AG08396 (cell line): ENCODE measurements at regions not wholly inside any gene's neighbourhood (a gene's known extent, or its start where the extent isn't known, plus 50 kb on each side); places are given as distances from the start of the nearest gene placed in this dataset.

Source experiments
- DNase-seq: peaks from one replicate; pipeline ENCODE4 v3.0.0; 2012; ENCODE audit warnings: low spot score, mixed read lengths

DNA sequence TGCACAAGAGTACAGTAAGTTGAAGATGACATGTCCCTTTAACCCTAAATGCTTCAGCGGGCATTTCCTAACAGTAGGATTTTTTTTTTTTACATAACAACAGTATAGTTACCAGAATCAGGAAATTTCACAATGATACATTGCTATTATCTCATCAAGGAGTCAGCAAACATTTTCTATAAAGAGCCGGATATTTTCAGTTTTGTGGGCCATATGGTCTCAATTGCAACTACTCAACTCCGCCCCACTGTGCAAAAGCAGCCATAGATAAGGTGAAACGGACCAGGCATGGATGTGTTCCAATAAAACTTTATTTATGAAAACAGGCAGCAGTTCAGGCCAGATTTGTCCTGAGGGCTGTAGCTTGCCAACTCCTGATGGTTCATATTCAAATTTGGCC lies 130.6 kb downstream of the SMAD6 start:
- no peak for DNase-seq

GRCh38 chr15:66833371-66833770 lies 131.3 kb downstream of the SMAD6 start:
- no peak for DNase-seq

- no peak for DNase-seq
Observed at GRCh38 chr15:66833803-66834202, 131.8 kb downstream of the SMAD6 start.

- peak; percentile 7 for DNase-seq
Observed at GRCh38 chr15:66834881-66835878, 133.1 kb downstream of the SMAD6 start.

DNA sequence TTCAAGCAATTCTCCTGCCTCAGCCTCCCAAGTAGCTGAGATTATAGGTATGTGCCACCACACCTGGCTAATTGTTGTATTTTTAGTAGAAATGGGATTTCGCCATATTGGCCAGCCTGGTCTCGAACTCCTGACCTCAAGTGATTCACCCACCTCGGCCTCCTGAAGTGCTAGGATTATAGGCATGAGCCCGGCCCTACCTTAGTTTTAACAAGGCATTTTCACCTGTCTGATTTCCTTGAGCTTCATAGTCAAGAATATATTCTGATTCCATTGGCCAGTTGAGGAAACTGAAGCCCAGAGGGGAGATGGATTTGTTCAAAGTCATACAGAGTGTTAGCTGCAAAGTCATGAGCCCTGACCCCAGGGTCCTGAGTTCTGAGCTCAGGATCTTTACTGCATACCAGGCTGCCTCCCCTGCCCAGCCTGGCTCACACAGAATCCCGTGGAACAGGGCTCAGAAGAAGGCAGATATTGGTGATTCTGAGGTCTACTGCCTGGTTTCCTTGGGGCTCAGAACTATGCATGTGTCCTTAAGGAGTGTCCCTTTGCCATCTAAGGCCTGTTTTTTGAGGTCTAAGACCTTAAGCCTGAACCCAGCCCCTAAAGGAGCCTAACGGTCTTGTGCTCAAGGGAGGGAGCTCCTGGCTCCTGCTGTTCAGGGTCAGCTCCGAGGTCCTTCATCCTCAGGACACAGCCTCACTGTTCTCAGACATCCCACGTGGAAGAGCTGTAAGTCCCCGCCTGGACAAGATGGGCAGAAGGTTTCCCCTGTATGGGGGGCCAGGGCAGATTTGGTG lies 134.4 kb downstream of the SMAD6 start:
- DNase-seq, result no peak

GRCh38 chr15:66838202-66838601 lies 136.2 kb downstream of the SMAD6 start:
- DNase-seq, result no peak

- DNase-seq, result peak; percentile 55
Observed at GRCh38 chr15:66838671-66839239, 136.7 kb downstream of the SMAD6 start.

DNA sequence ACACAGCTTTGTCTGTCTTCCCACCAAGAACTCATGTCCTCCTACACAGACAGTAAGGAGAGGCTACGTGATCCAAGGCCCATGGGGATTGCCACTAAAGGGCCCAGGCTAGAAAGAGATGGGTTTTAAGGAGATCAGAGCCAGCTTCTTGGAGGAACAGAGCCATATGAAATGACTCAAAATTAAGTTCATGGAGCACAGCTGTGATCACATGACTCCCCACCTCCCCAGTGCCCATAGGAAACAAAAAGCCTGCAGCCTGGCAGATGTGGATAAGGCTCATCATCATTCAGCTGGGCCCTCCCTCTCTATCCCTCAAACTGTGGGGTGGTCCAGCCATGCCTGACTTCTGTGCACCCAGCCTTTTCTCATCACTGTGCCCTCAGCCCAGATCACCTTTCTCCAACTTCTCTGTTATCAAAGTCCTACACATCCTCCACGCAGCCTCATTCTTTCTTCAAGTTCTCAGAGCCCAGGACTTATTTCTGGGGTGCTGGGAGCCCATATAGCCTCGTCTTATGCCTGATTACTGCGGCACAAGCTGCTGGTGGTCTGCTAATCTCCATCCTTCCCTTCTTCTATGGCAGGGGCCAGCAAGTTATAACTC lies 137.6 kb downstream of the SMAD6 start:
- no peak for DNase-seq

DNA sequence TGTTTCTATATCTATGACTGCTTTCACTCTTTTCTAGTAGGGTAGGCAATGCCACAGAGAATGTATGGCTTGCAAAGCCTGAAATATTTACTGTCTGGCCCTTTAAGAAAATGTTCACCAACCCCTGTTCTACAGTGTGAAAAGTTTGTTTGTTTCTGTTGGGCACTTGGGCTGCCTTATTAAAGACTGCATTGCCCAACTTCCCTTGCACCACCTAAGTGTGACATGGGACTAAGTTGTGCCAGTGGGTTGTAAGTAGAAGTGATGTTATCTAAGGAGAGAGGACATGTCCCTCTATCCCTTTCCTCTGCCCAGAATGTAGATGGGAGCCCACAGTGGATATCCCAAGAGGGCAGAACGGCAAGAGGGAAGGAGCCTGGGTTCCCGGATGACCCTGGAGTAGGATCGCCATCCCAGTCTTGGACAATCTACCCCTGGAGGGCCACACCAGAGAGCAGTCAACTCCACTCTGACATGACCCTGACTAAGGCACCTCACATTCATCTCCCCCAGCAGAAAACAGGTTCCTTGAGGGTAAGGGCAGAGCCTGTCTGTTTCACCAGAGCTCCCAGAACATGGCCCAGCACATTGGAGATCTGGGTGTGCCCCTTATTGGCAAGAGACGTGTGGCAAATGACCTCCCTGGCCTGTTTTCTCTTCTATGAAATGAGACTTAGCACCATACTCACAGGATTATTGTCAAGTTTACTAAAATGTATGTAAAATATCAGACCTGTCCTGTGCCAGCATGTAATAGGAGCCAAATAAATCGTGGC lies 138.8 kb downstream of the SMAD6 start:
- DNase-seq, result no peak

GRCh38 chr15:66841953-66842681 lies 140.1 kb downstream of the SMAD6 start:
- DNase-seq, result peak; percentile 95

- peak; percentile 86 for DNase-seq
Observed at GRCh38 chr15:66842710-66843441, 140.8 kb downstream of the SMAD6 start.

DNA sequence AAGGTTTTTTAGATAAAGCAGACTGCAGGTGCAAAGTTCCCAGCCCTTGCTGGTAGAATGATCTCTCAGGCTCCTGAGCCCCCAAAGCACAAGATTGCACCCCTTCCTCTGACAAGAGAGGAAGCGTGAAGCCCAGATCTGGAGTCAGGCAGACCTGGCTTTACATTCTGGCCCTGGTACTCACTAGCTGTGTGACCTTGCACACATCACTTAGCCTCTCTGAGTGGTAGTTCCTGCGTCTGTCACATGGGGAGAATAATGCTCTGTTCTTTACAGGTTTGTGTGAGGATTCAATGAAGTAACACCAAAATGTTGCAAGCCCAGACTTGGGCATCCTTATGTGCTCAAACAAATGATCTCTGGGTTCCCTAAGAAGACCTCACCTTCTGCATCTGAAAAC lies 141.5 kb downstream of the SMAD6 start:
- DNase-seq, result no peak

- no peak for DNase-seq
Observed at GRCh38 chr15:66844041-66844746, 142.2 kb downstream of the SMAD6 start.

GRCh38 chr15:66844747-66845145 lies 142.7 kb downstream of the SMAD6 start:
- no peak for DNase-seq

DNA sequence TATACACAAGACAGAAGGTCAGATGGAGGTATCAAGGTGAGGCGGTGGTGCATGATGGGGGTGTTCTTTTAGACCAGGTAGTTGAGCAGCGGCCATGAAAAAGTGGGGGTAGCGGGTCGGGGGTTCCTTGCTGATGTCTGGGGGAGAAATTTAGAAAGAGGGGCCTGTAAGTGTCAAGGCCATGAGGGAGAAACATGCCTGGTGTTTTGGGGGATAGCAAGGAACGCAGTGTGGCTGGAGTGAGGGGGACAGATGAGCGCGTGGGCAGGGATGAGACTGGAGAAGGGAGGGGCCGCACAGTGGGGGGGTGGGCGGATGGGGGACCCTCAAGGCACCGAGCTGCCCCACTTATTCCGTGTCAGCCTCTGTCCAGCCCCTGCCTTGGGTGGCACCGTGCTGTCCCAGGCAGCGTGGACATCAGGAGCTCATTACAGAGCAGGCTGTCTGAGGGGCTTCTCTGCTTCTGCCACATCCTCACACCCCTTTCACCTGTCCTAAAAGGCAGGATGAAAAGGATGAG lies 143.3 kb downstream of the SMAD6 start:
- DNase-seq, result no peak

- no peak for DNase-seq
Observed at GRCh38 chr15:66846031-66846430, 144.0 kb downstream of the SMAD6 start.

DNA sequence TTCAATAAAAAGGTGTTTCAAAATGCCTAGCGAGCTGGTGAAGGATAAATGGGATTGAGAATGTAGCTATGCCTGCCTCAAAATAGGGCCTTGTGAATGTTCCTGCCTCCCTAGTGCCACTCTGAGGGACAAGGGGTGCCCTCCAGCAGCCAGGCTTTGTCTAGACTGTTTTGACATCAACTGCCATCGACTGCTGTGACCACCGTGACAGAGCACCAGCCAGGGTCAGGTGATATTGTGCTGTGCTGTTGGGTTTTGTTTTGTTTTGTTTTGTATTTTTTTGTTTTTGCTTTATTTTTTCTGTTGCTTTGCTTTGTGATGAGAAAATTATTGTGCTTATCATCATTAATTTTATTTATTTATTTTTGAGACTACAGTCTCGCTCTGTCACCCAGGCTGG lies 144.8 kb downstream of the SMAD6 start:
- no peak for DNase-seq

DNA sequence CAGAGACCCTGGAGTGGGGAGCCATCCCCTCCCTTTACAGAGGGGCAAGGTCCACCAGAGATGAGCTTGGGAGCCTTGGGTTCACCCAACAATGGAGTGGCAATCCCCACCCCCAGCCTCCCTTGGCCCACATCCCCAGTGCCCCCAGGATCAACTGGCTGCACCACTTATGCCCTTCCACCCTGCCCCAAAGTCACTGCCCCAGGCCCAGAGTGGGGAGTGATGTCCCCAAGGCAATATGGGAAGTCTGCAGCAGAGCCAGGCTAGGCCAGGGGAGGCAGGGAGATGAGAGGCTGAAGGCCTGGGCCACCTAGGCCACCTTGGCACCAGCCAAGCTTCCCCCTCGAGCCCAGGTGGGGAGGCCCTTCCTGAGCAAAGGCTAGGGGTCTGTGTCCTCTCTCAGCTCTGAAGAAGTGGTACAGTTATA lies 145.5 kb downstream of the SMAD6 start:
- DNase-seq, result no peak

DNA sequence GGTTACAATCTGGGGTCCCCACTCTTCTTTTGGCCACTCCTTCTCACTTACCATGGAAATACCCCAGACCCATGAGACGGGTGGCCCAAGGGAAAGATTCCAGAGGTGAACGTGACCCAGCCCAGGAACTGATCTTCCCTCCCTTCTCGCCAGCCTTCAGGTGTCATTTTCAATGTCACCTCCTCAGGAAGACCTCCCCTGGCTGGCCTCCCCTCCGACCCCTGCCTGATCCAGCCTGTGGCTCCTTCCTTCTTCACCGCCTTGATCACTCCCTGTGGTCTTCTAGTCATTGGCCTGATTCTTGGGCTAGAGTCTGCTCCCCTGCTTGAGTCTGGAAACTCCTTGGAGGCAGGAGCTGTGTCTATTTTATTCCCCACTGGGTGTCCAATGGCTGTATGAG lies 146.1 kb downstream of the SMAD6 start:
- DNase-seq, result no peak
